Dendritic cell treated with granulocyte-macrophage colony-stimulating factor and Interleukin-4, amounts not matched to agents 40 ng/mL and 50 ng/mL, for 4 days (primary cell): ENCODE measurements at regions not wholly inside any gene's neighbourhood (a gene's known extent, or its start where the extent isn't known, plus 50 kb on each side); places are given as distances from the start of the nearest gene placed in this dataset.

ENCODE experiments used
- H3K27ac Mint-ChIP-seq: one replicate; pipeline ENCODE4 v1.8.0; 2022; ENCODE audit warnings: mild to moderate bottlenecking, mixed read lengths
- H3K27me3 Mint-ChIP-seq: one replicate; pipeline ENCODE4 v1.8.0; 2022; ENCODE audit warnings: mild to moderate bottlenecking, mixed read lengths
- H3K36me3 Mint-ChIP-seq: one replicate; pipeline ENCODE4 v1.8.0; 2022; ENCODE audit warnings: low read depth, mixed read lengths
- H3K4me1 Mint-ChIP-seq: one replicate; pipeline ENCODE4 v1.8.0; 2022; ENCODE audit warnings: low read depth, mixed read lengths
- H3K4me3 Mint-ChIP-seq: one replicate; pipeline ENCODE4 v1.8.0; 2022; ENCODE audit warnings: mild to moderate bottlenecking, moderate library complexity, mixed read lengths
- H3K9me3 Mint-ChIP-seq: one replicate; pipeline ENCODE4 v1.8.0; 2022; ENCODE audit warnings: mixed read lengths
- intact Hi-C: fragments of 100-400 bp; cut with micrococcal nuclease; formaldehyde crosslinking; loops from one replicate; pipeline ENCODE4 v1.15.0; 2022

GRCh38 chr15:24858737-24859601, 95.8 kb upstream of the SNRPN start:
- Mint-ChIP-seq H3K4me1 (no peaks in the 10 kb centered on the region), H3K27ac (no peak overlapping the region), H3K27me3 (no peaks in the 10 kb centered on the region)

GRCh38 chr15:24861014-24861690, 93.6 kb upstream of the SNRPN start:
- no peaks in the 10 kb centered on the region for H3K4me1 Mint-ChIP-seq
- H3K9me3 Mint-ChIP-seq, result peaks cover 37% of the 10 kb centered on the region
- H3K27me3 Mint-ChIP-seq, result no peaks in the 10 kb centered on the region
- H3K4me3 Mint-ChIP-seq, result no peak overlapping the region
- no peak overlapping the region for H3K27ac Mint-ChIP-seq
- intact Hi-C loops, result no loop called here
- no peaks in the 10 kb centered on the region for H3K36me3 Mint-ChIP-seq

More at GRCh38 chr15:24858737-24859601, 95.8 kb upstream of the SNRPN start:
- Mint-ChIP-seq H3K36me3 (no peaks in the 10 kb centered on the region), H3K9me3 (peaks cover 40% of the 10 kb centered on the region), H3K4me3 (no peak overlapping the region)
- intact Hi-C loops, result no loop called here

DNA sequence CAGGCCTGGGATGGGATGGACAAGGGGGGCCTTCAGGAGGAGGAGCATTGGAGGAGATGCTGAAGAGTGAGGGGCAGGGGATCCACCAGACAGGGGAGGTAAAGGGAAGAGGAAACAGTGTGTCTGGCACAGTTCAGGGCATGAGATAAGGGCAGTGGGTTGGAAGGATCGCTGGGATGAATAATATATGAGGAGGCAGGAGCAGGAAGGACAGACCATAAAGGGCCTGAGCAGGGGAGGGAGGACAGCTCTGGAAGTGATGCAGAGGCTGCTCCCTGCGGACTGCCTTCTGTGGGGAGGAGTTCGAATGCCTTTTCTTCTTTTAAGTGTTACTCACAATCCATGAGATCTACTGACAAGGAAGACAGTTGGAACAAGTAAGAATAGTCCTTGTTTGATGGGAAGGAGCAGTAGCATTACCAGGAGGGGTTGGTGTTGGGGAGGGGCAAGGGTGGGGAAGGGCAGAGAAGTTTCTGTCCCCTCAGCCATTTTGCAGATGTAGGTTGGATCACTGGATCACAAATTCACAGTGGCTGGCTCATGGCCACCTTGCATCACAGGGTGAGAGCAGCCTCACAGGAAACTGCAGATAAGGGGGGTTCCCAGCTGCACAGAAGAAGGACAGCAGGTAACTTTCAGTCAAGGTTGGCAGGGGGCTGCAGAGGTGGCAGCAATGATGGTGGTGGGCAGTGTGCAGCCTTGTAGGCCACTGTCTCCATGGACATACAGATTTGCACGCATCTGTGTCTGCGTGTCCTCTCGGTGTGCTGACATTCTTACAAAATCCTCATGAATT, 91.9 kb upstream of the SNRPN start:
- intact Hi-C loops, result no loop called here
- Mint-ChIP-seq H3K27ac (no peak overlapping the region), H3K4me1 (no peaks in the 10 kb centered on the region), H3K4me3 (no peak overlapping the region), H3K36me3 (no peaks in the 10 kb centered on the region), H3K9me3 (peaks cover 24% of the 10 kb centered on the region), H3K27me3 (no peaks in the 10 kb centered on the region)

GRCh38 chr15:24865303-24865702, 89.5 kb upstream of the SNRPN start:
- no peaks in the 10 kb centered on the region for H3K27me3 Mint-ChIP-seq
- intact Hi-C loops, result no loop called here
- H3K36me3 Mint-ChIP-seq, result no peaks in the 10 kb centered on the region
- no peak overlapping the region for H3K4me3 Mint-ChIP-seq
- no peak overlapping the region for H3K27ac Mint-ChIP-seq
- no peaks in the 10 kb centered on the region for H3K4me1 Mint-ChIP-seq
- peaks cover 27% of the 10 kb centered on the region for H3K9me3 Mint-ChIP-seq

- intact Hi-C loops, result no loop called here
These were observed 77.6 kb upstream of the SNRPN start for GRCh38 chr15:24877174-24877573.

GRCh38 chr15:24878153-24878552, 76.6 kb upstream of the SNRPN start:
- intact Hi-C loops, result no loop called here
- Mint-ChIP-seq H3K36me3 (no peaks in the 10 kb centered on the region), H3K27me3 (peaks cover 3% of the 10 kb centered on the region), H3K27ac (no peak overlapping the region), H3K4me3 (no peak overlapping the region), H3K4me1 (no peaks in the 10 kb centered on the region), H3K9me3 (peaks cover 70% of the 10 kb centered on the region)

More at GRCh38 chr15:24877174-24877573, 77.6 kb upstream of the SNRPN start:
- Mint-ChIP-seq H3K36me3 (no peaks in the 10 kb centered on the region), H3K4me3 (no peak overlapping the region), H3K9me3 (peaks cover 70% of the 10 kb centered on the region), H3K4me1 (no peaks in the 10 kb centered on the region), H3K27me3 (peaks cover 3% of the 10 kb centered on the region), H3K27ac (no peak overlapping the region)

DNA sequence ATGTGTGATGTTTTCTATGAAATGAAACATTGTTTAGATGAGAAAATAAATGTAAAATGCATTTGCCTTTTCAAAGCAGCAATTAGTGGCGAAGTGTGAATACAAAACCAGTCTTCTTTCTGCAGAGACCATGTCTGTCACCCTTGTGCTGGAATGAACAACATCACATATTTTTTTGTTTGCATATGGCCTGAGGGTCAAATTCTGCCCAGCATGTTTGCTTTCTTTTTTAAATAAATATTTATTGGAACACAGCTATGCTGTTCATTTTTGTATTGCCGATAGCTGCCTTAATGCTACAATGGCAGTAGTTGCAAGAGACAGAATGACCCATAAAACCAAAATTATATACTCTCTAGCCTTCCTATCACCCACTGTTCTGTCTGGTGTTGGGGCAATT, 75.3 kb upstream of the SNRPN start:
- peaks cover 59% of the 10 kb centered on the region for H3K9me3 Mint-ChIP-seq

DNA sequence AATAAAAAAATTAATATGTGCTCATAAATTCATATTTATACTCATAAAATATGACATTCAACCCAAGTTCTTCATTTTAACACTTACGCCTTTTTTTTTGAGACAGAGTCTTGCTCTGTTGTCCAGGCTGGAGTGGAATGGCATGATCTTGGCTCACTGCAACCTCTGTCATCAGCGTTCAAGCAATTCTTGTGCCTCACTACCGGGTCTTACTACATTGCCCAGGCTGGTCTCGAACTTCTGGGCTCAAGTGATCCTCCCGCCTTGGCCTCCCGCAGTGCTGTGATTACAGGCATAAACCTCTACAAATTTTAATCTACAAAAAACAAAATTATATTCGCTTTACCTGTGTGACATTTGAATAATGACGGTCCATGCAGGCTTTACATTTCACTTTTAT, 74.1 kb upstream of the SNRPN start:
- no peak overlapping the region for H3K4me3 Mint-ChIP-seq
- H3K9me3 Mint-ChIP-seq, result peaks cover 61% of the 10 kb centered on the region
- H3K36me3 Mint-ChIP-seq, result no peaks in the 10 kb centered on the region
- no peaks in the 10 kb centered on the region for H3K4me1 Mint-ChIP-seq
- no peak overlapping the region for H3K27ac Mint-ChIP-seq
- intact Hi-C loops, result no loop called here
- peaks cover 3% of the 10 kb centered on the region for H3K27me3 Mint-ChIP-seq

More for the DNA sequence above, 75.3 kb upstream of the SNRPN start:
- no peaks in the 10 kb centered on the region for H3K4me1 Mint-ChIP-seq
- H3K27me3 Mint-ChIP-seq, result peaks cover 3% of the 10 kb centered on the region
- H3K36me3 Mint-ChIP-seq, result no peaks in the 10 kb centered on the region
- H3K27ac Mint-ChIP-seq, result no peak overlapping the region
- intact Hi-C loops, result no loop called here
- H3K4me3 Mint-ChIP-seq, result no peak overlapping the region

GRCh38 chr15:24886538-24886937, 68.2 kb upstream of the SNRPN start:
- Mint-ChIP-seq H3K27me3 (no peaks in the 10 kb centered on the region), H3K9me3 (peaks cover 53% of the 10 kb centered on the region), H3K4me1 (no peaks in the 10 kb centered on the region), H3K36me3 (no peaks in the 10 kb centered on the region), H3K4me3 (no peak overlapping the region), H3K27ac (no peak overlapping the region)
- intact Hi-C loops, result no loop called here

- Mint-ChIP-seq H3K4me1 (no peaks in the 10 kb centered on the region), H3K36me3 (no peaks in the 10 kb centered on the region), H3K27ac (no peak overlapping the region), H3K27me3 (no peaks in the 10 kb centered on the region), H3K9me3 (peaks cover 64% of the 10 kb centered on the region), H3K4me3 (no peak overlapping the region)
- intact Hi-C loops, result no loop called here
These were observed 56.0 kb upstream of the SNRPN start for GRCh38 chr15:24898715-24899272.

- H3K4me3 Mint-ChIP-seq, result no peak overlapping the region
- H3K36me3 Mint-ChIP-seq, result no peaks in the 10 kb centered on the region
- H3K9me3 Mint-ChIP-seq, result peaks cover 66% of the 10 kb centered on the region
- H3K27ac Mint-ChIP-seq, result no peak overlapping the region
- H3K4me1 Mint-ChIP-seq, result no peaks in the 10 kb centered on the region
- H3K27me3 Mint-ChIP-seq, result no peaks in the 10 kb centered on the region
- intact Hi-C loops, result no loop called here
These were observed 55.4 kb upstream of the SNRPN start for GRCh38 chr15:24899367-24899766.

DNA sequence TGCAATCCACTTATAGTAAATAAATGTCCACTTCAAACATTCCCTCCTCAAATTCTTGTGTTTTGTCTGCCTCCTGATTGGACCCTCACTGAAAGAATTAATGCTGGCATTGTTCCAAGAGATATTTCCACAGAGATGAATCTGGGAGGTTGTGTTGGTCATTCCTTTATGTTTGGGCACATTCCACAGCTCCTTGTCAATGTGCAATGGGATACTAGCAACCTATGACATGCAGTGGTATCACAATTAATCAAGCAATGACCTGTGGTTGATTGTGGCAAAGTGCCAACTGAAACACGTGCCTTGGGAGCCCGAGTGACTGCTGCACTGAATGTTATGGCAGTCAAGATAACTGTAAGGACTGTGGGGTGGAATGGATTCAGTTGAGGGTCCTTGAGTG, 55.0 kb upstream of the SNRPN start:
- no peaks in the 10 kb centered on the region for H3K27me3 Mint-ChIP-seq
- H3K9me3 Mint-ChIP-seq, result peaks cover 66% of the 10 kb centered on the region
- H3K27ac Mint-ChIP-seq, result no peak overlapping the region
- no peak overlapping the region for H3K4me3 Mint-ChIP-seq
- intact Hi-C loops, result no loop called here
- no peaks in the 10 kb centered on the region for H3K4me1 Mint-ChIP-seq
- no peaks in the 10 kb centered on the region for H3K36me3 Mint-ChIP-seq

- H3K9me3 Mint-ChIP-seq, result peaks cover 61% of the 10 kb centered on the region
- H3K4me1 Mint-ChIP-seq, result no peaks in the 10 kb centered on the region
- no peak overlapping the region for H3K27ac Mint-ChIP-seq
- H3K27me3 Mint-ChIP-seq, result no peaks in the 10 kb centered on the region
- intact Hi-C loops, result no loop called here
- no peak overlapping the region for H3K4me3 Mint-ChIP-seq
- H3K36me3 Mint-ChIP-seq, result no peaks in the 10 kb centered on the region
These were observed 53.4 kb upstream of the SNRPN start for GRCh38 chr15:24901409-24901808.
